Thyroid gland (tissue), 4 donors: ENCODE measurements at regions not wholly inside any gene's neighbourhood (a gene's known extent, or its start where the extent isn't known, plus 50 kb on each side); places are given as distances from the start of the nearest gene placed in this dataset.

Experiments used
- POLR2A ChIP-seq, 2 donors: fragments of 450-650 bp; IDR thresholded peaks; one replicate each; pipeline ENCODE4 v1.6.1; 2017; ENCODE audit warnings: antibody characterized with exemption in 2 of 2, mild to moderate bottlenecking in 2 of 2, moderate library complexity in 1 of 2
- TF ChIP-seq, protein P1 (sequence below), 6 experiments: fragments of 200-600 bp in 3 of 6; fragments of 450-650 bp in 3 of 6; sonication (generic) in 3 of 6; IDR thresholded peaks; one replicate each; pipeline ENCODE4 v1.5.1; 2016 to 2019; ENCODE audit warnings: antibody characterized with exemption in 6 of 6, mild to moderate bottlenecking in 2 of 6, inconsistent platforms in 1 of 6, moderate library complexity in 1 of 6

DNA sequence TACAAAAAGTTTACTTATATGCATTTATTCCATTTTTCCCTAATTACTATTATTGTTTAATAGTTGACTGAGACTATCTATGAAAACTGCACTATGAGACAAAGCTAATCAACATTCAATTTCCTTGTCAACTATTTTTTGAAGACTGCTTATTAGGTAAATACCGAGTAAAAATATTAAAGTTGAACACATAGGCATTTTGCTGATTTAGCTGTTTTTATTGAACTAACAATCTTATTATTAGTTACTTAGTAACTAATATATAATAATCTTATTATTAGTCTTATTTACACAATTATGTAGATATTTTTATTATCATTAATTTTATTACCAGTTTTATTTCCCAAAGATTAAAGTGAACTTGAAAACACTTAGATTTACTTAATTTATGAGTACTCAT, 728.8 kb downstream of the TENT5A start:
- no peak for TF ChIP-seq POLR2A (IDR thresholded peaks at IDR 0.05)
- TF ChIP-seq, protein P1, sequence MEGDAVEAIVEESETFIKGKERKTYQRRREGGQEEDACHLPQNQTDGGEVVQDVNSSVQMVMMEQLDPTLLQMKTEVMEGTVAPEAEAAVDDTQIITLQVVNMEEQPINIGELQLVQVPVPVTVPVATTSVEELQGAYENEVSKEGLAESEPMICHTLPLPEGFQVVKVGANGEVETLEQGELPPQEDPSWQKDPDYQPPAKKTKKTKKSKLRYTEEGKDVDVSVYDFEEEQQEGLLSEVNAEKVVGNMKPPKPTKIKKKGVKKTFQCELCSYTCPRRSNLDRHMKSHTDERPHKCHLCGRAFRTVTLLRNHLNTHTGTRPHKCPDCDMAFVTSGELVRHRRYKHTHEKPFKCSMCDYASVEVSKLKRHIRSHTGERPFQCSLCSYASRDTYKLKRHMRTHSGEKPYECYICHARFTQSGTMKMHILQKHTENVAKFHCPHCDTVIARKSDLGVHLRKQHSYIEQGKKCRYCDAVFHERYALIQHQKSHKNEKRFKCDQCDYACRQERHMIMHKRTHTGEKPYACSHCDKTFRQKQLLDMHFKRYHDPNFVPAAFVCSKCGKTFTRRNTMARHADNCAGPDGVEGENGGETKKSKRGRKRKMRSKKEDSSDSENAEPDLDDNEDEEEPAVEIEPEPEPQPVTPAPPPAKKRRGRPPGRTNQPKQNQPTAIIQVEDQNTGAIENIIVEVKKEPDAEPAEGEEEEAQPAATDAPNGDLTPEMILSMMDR (IDR thresholded peaks at IDR 0.05): no peak
